PC-3 (cell line): ENCODE measurements at regions not wholly inside any gene's neighbourhood (a gene's known extent, or its start where the extent isn't known, plus 50 kb on each side); places are given as distances from the start of the nearest gene placed in this dataset.

Experiments used
- EZH2 ChIP-seq: fragments of 300-600 bp; sonication (generic); IDR thresholded peaks from one replicate; pipeline ENCODE4 v1.6.1; 2017; ENCODE audit warnings: antibody characterized with exemption, mild to moderate bottlenecking, low read length; ENCODE audit not compliant: unreplicated experiment
- TF ChIP-seq, protein P1 (sequence below): fragments of 300-600 bp; sonication (generic); conservative IDR thresholded peaks from 2 replicates; pipeline ENCODE4 v1.5.1; 2017; ENCODE audit warnings: antibody characterized with exemption, low read depth, mild to moderate bottlenecking, low read length

DNA sequence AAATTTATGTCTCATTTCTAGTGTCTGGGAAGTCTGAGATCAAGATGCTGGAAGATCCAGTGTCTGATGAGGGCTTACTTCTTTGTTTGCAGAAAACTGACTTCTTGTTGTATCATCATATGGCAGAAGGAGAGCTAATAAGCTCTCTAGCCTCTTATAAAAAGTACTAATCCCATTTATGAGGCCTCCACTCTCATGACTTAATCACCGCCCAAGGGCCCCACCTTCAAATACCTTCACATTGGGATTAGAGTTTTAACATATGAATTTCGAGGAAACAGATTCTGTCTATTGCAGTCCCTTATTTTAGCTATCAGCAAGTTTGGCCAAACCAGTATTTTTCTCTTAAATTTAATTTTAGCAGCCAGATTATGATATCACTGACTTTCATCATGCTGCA, 150.2 kb upstream of the TMPRSS15 start:
- TF ChIP-seq, protein P1, sequence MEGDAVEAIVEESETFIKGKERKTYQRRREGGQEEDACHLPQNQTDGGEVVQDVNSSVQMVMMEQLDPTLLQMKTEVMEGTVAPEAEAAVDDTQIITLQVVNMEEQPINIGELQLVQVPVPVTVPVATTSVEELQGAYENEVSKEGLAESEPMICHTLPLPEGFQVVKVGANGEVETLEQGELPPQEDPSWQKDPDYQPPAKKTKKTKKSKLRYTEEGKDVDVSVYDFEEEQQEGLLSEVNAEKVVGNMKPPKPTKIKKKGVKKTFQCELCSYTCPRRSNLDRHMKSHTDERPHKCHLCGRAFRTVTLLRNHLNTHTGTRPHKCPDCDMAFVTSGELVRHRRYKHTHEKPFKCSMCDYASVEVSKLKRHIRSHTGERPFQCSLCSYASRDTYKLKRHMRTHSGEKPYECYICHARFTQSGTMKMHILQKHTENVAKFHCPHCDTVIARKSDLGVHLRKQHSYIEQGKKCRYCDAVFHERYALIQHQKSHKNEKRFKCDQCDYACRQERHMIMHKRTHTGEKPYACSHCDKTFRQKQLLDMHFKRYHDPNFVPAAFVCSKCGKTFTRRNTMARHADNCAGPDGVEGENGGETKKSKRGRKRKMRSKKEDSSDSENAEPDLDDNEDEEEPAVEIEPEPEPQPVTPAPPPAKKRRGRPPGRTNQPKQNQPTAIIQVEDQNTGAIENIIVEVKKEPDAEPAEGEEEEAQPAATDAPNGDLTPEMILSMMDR = no peak
- no peak for TF ChIP-seq EZH2
